Neural crest cell (in vitro differentiated cells): ENCODE measurements at regions not wholly inside any gene's neighbourhood (a gene's known extent, or its start where the extent isn't known, plus 50 kb on each side); places are given as distances from the start of the nearest gene placed in this dataset.

Experiments used
- DNase-seq: peaks from one replicate; pipeline ENCODE4 v3.0.0; 2021; ENCODE audit warnings: low read depth, mixed read lengths, low spot score
- H3K27ac Mint-ChIP-seq: one replicate; pipeline ENCODE4 v1.8.0; 2021; ENCODE audit warnings: mild to moderate bottlenecking, mixed read lengths; ENCODE audit not compliant: unreplicated experiment
- H3K27me3 Mint-ChIP-seq: 2 replicates; pipeline ENCODE4 v1.8.0; 2021; ENCODE audit warnings: low read depth, mild to moderate bottlenecking, mixed read lengths
- H3K36me3 Mint-ChIP-seq: 2 replicates; pipeline ENCODE4 v1.8.0; 2021; ENCODE audit warnings: low read depth, mild to moderate bottlenecking, mixed read lengths
- H3K4me1 Mint-ChIP-seq: 2 replicates; pipeline ENCODE4 v1.8.0; 2021; ENCODE audit warnings: mixed read lengths
- H3K4me3 Mint-ChIP-seq: one replicate; pipeline ENCODE4 v1.8.0; 2021; ENCODE audit warnings: mild to moderate bottlenecking, mixed read lengths
- H3K9me3 Mint-ChIP-seq: 2 replicates; pipeline ENCODE4 v1.8.0; 2021; ENCODE audit warnings: mixed read lengths
- CTCF ChIP-seq: fragments of 200-600 bp; sonication (generic); conservative IDR thresholded peaks from 2 replicates; pipeline ENCODE4 v1.5.0; 2021; ENCODE audit warnings: antibody characterized with exemption, mild to moderate bottlenecking

- Mint-ChIP-seq H3K27me3 (no peaks in the 10 kb centered on the region), H3K4me1 (no peaks in the 10 kb centered on the region), H3K9me3 (no peaks in the 10 kb centered on the region), H3K36me3 (no peaks in the 10 kb centered on the region), H3K27ac (no peak overlapping the region), H3K4me3 (no peak overlapping the region)
- DNase-seq, result no peak
- TF ChIP-seq CTCF, result no peak
Observed at GRCh38 chr20:54848984-54849538, 373.7 kb downstream of the DOK5 start.

GRCh38 chr20:54848262-54848661 lies 372.9 kb downstream of the DOK5 start:
- H3K27me3 Mint-ChIP-seq, result no peaks in the 10 kb centered on the region
- TF ChIP-seq CTCF, result no peak
- DNase-seq, result no peak
- no peak overlapping the region for H3K27ac Mint-ChIP-seq
- H3K36me3 Mint-ChIP-seq, result no peaks in the 10 kb centered on the region
- H3K4me1 Mint-ChIP-seq, result no peaks in the 10 kb centered on the region
- H3K4me3 Mint-ChIP-seq, result no peak overlapping the region
- H3K9me3 Mint-ChIP-seq, result no peaks in the 10 kb centered on the region

GRCh38 chr20:54846948-54847347 lies 371.6 kb downstream of the DOK5 start:
- DNase-seq, result no peak
- H3K4me3 Mint-ChIP-seq, result no peak overlapping the region
- TF ChIP-seq CTCF, result no peak
- H3K36me3 Mint-ChIP-seq, result no peaks in the 10 kb centered on the region
- no peak overlapping the region for H3K27ac Mint-ChIP-seq
- H3K27me3 Mint-ChIP-seq, result no peaks in the 10 kb centered on the region
- no peaks in the 10 kb centered on the region for H3K9me3 Mint-ChIP-seq
- H3K4me1 Mint-ChIP-seq, result no peaks in the 10 kb centered on the region

GRCh38 chr20:54844346-54844745 lies 369.0 kb downstream of the DOK5 start:
- Mint-ChIP-seq H3K27me3 (peaks cover 3% of the 10 kb centered on the region), H3K36me3 (no peaks in the 10 kb centered on the region), H3K4me3 (no peak overlapping the region), H3K4me1 (no peaks in the 10 kb centered on the region), H3K27ac (no peak overlapping the region), H3K9me3 (no peaks in the 10 kb centered on the region)
- no peak for TF ChIP-seq CTCF
- DNase-seq, result no peak

GRCh38 chr20:54843865-54844264 lies 368.5 kb downstream of the DOK5 start:
- TF ChIP-seq CTCF, result no peak
- H3K27ac Mint-ChIP-seq, result no peak overlapping the region
- no peak for DNase-seq
- no peaks in the 10 kb centered on the region for H3K9me3 Mint-ChIP-seq
- H3K4me1 Mint-ChIP-seq, result no peaks in the 10 kb centered on the region
- H3K36me3 Mint-ChIP-seq, result no peaks in the 10 kb centered on the region
- H3K27me3 Mint-ChIP-seq, result peaks cover 3% of the 10 kb centered on the region
- no peak overlapping the region for H3K4me3 Mint-ChIP-seq

- Mint-ChIP-seq H3K4me3 (no peak overlapping the region), H3K27ac (no peak overlapping the region)
Observed at GRCh38 chr20:54843431-54843830, 368.0 kb downstream of the DOK5 start.

More at GRCh38 chr20:54843431-54843830, 368.0 kb downstream of the DOK5 start:
- DNase-seq, result no peak
- no peak for TF ChIP-seq CTCF
- Mint-ChIP-seq H3K27me3 (peaks cover 3% of the 10 kb centered on the region), H3K36me3 (no peaks in the 10 kb centered on the region), H3K9me3 (no peaks in the 10 kb centered on the region), H3K4me1 (no peaks in the 10 kb centered on the region)
